ENCODE measurements at regions not wholly inside any gene's neighbourhood (a gene's known extent, or its start where the extent isn't known, plus 50 kb on each side); places are given as distances from the start of the nearest gene placed in this dataset.
"Not testable (repeated sequence)": the region's sequence is repeated elsewhere in the genome, so short reads cannot be mapped to it uniquely, and the experiment has no call there.

- TF ChIP-seq CTCF, POLR2A (IDR thresholded peaks at IDR 0.05): not testable (repeated sequence)
Observed at GRCh38 chr12:34229033-34229432, 206.7 kb downstream of the ALG10 start.

Measured in body of pancreas (tissue), 4 donors.